CD14-positive monocyte (primary cell): ENCODE measurements at regions not wholly inside any gene's neighbourhood (a gene's known extent, or its start where the extent isn't known, plus 50 kb on each side); places are given as distances from the start of the nearest gene placed in this dataset.

Source experiments
- DNase-seq, 3 donors: peaks; one replicate each; pipeline ENCODE4 v3.0.0-alpha.2; 2011 to 2022
- H2AFZ ChIP-seq: 2 replicates; pipeline ENCODE4 v1.6.0; 2012; ENCODE audit warnings: mild to moderate bottlenecking, low read depth, low read length, inconsistent platforms; ENCODE audit not compliant: insufficient read depth, poor library complexity, severe bottlenecking
- H3K27ac ChIP-seq, 2 donors: 1 replicate in 1 of 2; 2 replicates in 1 of 2; pipeline ENCODE4 v1.5.1; 2012 to 2013; ENCODE audit warnings: low read length in 2 of 2, control low read depth in 1 of 2, inconsistent platforms in 1 of 2, low read depth in 1 of 2, mild to moderate bottlenecking in 1 of 2
- H3K27me3 ChIP-seq, 2 donors: one replicate each; pipeline versions ENCODE4 v1.6.0 to v1.6.1; 2011 to 2013; ENCODE audit warnings: low read length in 2 of 2; ENCODE audit not compliant: control insufficient read depth in 2 of 2, insufficient read depth in 2 of 2
- H3K36me3 ChIP-seq, 2 donors: replicated peaks in 1 of 2; 1 replicate in 1 of 2; 2 replicates in 1 of 2; pipeline versions ENCODE4 v1.5.1 to v1.6.1; 2012 to 2013; ENCODE audit warnings: low read length in 2 of 2, control low read depth in 1 of 2, inconsistent platforms in 1 of 2, mild to moderate bottlenecking in 1 of 2; ENCODE audit not compliant: insufficient read depth in 2 of 2, control insufficient read depth in 1 of 2
- H3K4me1 ChIP-seq, 2 donors: 1 replicate in 1 of 2; 2 replicates in 1 of 2; pipeline versions ENCODE4 v1.5.1 to v1.6.1; 2012 to 2013; ENCODE audit warnings: low read length in 2 of 2, control low read depth in 1 of 2, inconsistent platforms in 1 of 2, mild to moderate bottlenecking in 1 of 2, moderate library complexity in 1 of 2; ENCODE audit not compliant: insufficient read depth in 2 of 2, control insufficient read depth in 1 of 2
- H3K4me2 ChIP-seq: replicated peaks from 2 replicates; pipeline ENCODE3; 2012; ENCODE audit warnings: low read length, moderate library complexity, mild to moderate bottlenecking; ENCODE audit not compliant: poor library complexity, severe bottlenecking; ENCODE audit errors: extremely low read depth
- H3K4me3 ChIP-seq, 3 experiments: fragments of 200-600 bp in 1 of 3; sonication (generic) in 1 of 3; replicated peaks in 1 of 3; 1 replicate in 2 of 3; 2 replicates in 1 of 3; pipeline ENCODE4 v1.5.1; 2011 to 2013; ENCODE audit warnings: low read length in 3 of 3, mild to moderate bottlenecking in 3 of 3, control low read depth in 2 of 3, low read depth in 2 of 3, inconsistent platforms in 1 of 3, moderate library complexity in 1 of 3
- H3K79me2 ChIP-seq: 2 replicates; pipeline ENCODE4 v1.6.0; 2012; ENCODE audit warnings: mild to moderate bottlenecking, control low read depth, inconsistent platforms, low read length, moderate library complexity; ENCODE audit not compliant: insufficient read depth
- H3K9ac ChIP-seq: 2 replicates; pipeline ENCODE4 v1.6.0; 2017; ENCODE audit warnings: low read length, mild to moderate bottlenecking; ENCODE audit not compliant: insufficient read depth, poor library complexity, severe bottlenecking
- H3K9me3 ChIP-seq, 2 donors: replicated peaks in 1 of 2; 1 replicate in 1 of 2; 2 replicates in 1 of 2; pipeline versions ENCODE4 v1.5.1 to v1.6.1; 2012 to 2013; ENCODE audit warnings: low read length in 2 of 2, control low read depth in 1 of 2; ENCODE audit not compliant: control insufficient read depth in 1 of 2, insufficient read depth in 1 of 2
- H4K20me1 ChIP-seq: 2 replicates; pipeline ENCODE4 v1.6.0; 2012; ENCODE audit warnings: mild to moderate bottlenecking, low read length, control low read depth, moderate library complexity; ENCODE audit not compliant: insufficient read depth
- H3K27ac Mint-ChIP-seq, 7 donors: one replicate each; pipeline ENCODE4 v1.8.0; 2020; ENCODE audit warnings: mild to moderate bottlenecking in 7 of 7, mixed read lengths in 7 of 7, moderate library complexity in 6 of 7, inconsistent platforms in 2 of 7
- H3K27me3 Mint-ChIP-seq, 3 donors: one replicate each; pipeline ENCODE4 v1.8.0; 2021 to 2022; ENCODE audit warnings: low read depth in 3 of 3, mild to moderate bottlenecking in 3 of 3, mixed read lengths in 3 of 3, moderate library complexity in 3 of 3, inconsistent platforms in 1 of 3
- H3K36me3 Mint-ChIP-seq, 2 donors: one replicate each; pipeline ENCODE4 v1.8.0; 2020; ENCODE audit warnings: mixed read lengths in 2 of 2, inconsistent platforms in 1 of 2, mild to moderate bottlenecking in 1 of 2
- H3K4me1 Mint-ChIP-seq: one replicate; pipeline ENCODE4 v1.8.0; 2020; ENCODE audit warnings: mild to moderate bottlenecking, mixed read lengths
- H3K4me3 Mint-ChIP-seq, 2 donors: one replicate each; pipeline ENCODE4 v1.8.0; 2020; ENCODE audit warnings: mild to moderate bottlenecking in 2 of 2, mixed read lengths in 2 of 2, moderate library complexity in 1 of 2
- H3K9me3 Mint-ChIP-seq, 7 donors: one replicate each; pipeline ENCODE4 v1.8.0; 2020 to 2022; ENCODE audit warnings: mixed read lengths in 7 of 7, mild to moderate bottlenecking in 6 of 7, moderate library complexity in 6 of 7, inconsistent platforms in 2 of 7
- CTCF ChIP-seq: fragments of 200-600 bp; IDR thresholded peaks from one replicate; pipeline ENCODE4 v1.8.0; 2022; ENCODE audit warnings: antibody characterized with exemption, mild to moderate bottlenecking
- WGBS: methylation state at CpG from one replicate; pipeline ENCODE4 v1.1.5; 2013; ENCODE audit warnings: missing lambda C conversion rate; ENCODE audit not compliant: insufficient coverage; 5-methylcytosine and 5-hydroxymethylcytosine counted together
- intact Hi-C, 2 donors: fragments of 100-400 bp; cut with micrococcal nuclease; formaldehyde crosslinking; loops; one replicate each; pipeline versions ENCODE4 v1.15.0 to v1.15.1; 2023

- H3K4me3 ChIP-seq = no peak overlapping the region
- no peaks in the 10 kb centered on the region for H3K27me3 ChIP-seq
- no peaks in the 10 kb centered on the region for H3K4me1 ChIP-seq
- H3K79me2 ChIP-seq = no peaks in the 10 kb centered on the region
- Mint-ChIP-seq H3K36me3 (no peaks in the 10 kb centered on the region), H3K4me1 (no peaks in the 10 kb centered on the region), H3K27ac (no peak overlapping the region), H3K9me3 (peaks cover 0 to 8% (median 5%) of the 10 kb centered on the region in 7 donors), H3K4me3 (no peak overlapping the region), H3K27me3 (no peaks in the 10 kb centered on the region)
- H4K20me1 ChIP-seq = no peaks in the 10 kb centered on the region
- H3K9ac ChIP-seq = no peak overlapping the region
- H3K36me3 ChIP-seq = no peaks in the 10 kb centered on the region
- DNase-seq = no peak
- H2AFZ ChIP-seq = no peak overlapping the region
- H3K4me2 ChIP-seq = no peak overlapping the region
- intact Hi-C loops = no loop called here
- no peak overlapping the region for H3K27ac ChIP-seq
- WGBS = 62% methylated on average over 2 of the region's 4 CpGs
- no peaks in the 10 kb centered on the region for H3K9me3 ChIP-seq
- TF ChIP-seq CTCF = no peak
Observed at GRCh38 chr10:111993872-111994426, 189.6 kb downstream of the GPAM start.

- Histone ChIP-seq H3K27me3 (no peaks in the 10 kb centered on the region), H3K9me3 (no peaks in the 10 kb centered on the region), H3K4me2 (no peak overlapping the region), H3K4me1 (no peaks in the 10 kb centered on the region), H4K20me1 (no peaks in the 10 kb centered on the region), H3K79me2 (no peaks in the 10 kb centered on the region), H2AFZ (no peak overlapping the region), H3K27ac (no peak overlapping the region), H3K4me3 (no peak overlapping the region), H3K36me3 (no peaks in the 10 kb centered on the region), H3K9ac (no peak overlapping the region)
- no peak for TF ChIP-seq CTCF
- H3K36me3 Mint-ChIP-seq = no peaks in the 10 kb centered on the region
- no peak overlapping the region for H3K4me3 Mint-ChIP-seq
- H3K27me3 Mint-ChIP-seq = no peaks in the 10 kb centered on the region
- H3K27ac Mint-ChIP-seq = no peak overlapping the region
- DNase-seq = no peak
- no peaks in the 10 kb centered on the region for H3K4me1 Mint-ChIP-seq
- intact Hi-C loops = no loop called here
- peaks cover 0 to 8% (median 5%) of the 10 kb centered on the region in 7 donors for H3K9me3 Mint-ChIP-seq
- 100% methylated on average over 1 of the region's 2 CpGs for WGBS
Observed at GRCh38 chr10:111996103-111996502, 187.5 kb downstream of the GPAM start.
